ENCODE measurements at regions not wholly inside any gene's neighbourhood (a gene's known extent, or its start where the extent isn't known, plus 50 kb on each side); places are given as distances from the start of the nearest gene placed in this dataset.

DNA sequence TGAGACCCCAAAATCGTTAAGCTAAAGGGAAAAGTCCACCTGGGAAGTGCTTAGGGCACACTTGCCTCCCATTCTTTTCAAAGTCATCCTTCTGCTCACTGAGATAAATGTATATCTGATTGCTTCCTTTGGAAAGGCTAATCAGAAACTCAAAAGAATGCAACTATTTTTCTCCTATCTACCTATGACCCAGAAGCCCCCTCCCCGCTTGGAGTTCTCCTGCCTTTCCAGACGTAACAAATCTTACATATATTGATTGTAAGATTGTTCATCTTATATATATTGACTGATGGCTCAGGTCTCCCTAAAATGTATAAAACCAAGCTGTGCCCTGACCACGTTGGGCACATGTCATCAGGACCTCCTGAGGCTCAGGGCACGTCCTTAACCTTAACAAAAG is 56.8 kb upstream of the ACAN start:
- no peaks in the 10 kb centered on the region for H3K9me3 ChIP-seq (ENCODE audit: insufficient read depth, low read length)
- H3K27me3 ChIP-seq (ENCODE audit: low read depth, low read length), result peaks cover 33% of the 10 kb centered on the region
- H4K20me1 ChIP-seq (ENCODE audit: insufficient read depth, low read length), result no peaks in the 10 kb centered on the region
- H3K27ac ChIP-seq (ENCODE audit: low read length), result no peak overlapping the region
- no peak overlapping the region for H2AFZ ChIP-seq (ENCODE audit: low read depth, low read length)
- TF ChIP-seq CTCF (IDR thresholded peaks at IDR 0.05; ENCODE audit: low read depth, low read length), result no peak
- no peak for TF ChIP-seq EZH2phosphoT487 (IDR thresholded peaks at IDR 0.05; ENCODE audit: low read depth)
- H3K4me3 ChIP-seq (ENCODE audit: low read length), result no peak overlapping the region
- no peak overlapping the region for H3K4me2 ChIP-seq (ENCODE audit: low read length)
- H3K36me3 ChIP-seq (replicated peaks; ENCODE audit: low read depth, low read length), result no peaks in the 10 kb centered on the region
- no peaks in the 10 kb centered on the region for H3K4me1 ChIP-seq (ENCODE audit: low read length)
- H3K79me2 ChIP-seq (ENCODE audit: low read length), result no peaks in the 10 kb centered on the region
- H3K9ac ChIP-seq (ENCODE audit: low read length), result no peak overlapping the region

- no peaks in the 10 kb centered on the region for H3K79me2 ChIP-seq (ENCODE audit: low read length)
- TF ChIP-seq CTCF (IDR thresholded peaks at IDR 0.05; ENCODE audit: low read depth, low read length) (no peak), EZH2phosphoT487 (IDR thresholded peaks at IDR 0.05; ENCODE audit: low read depth) (no peak)
- no peak overlapping the region for H3K27ac ChIP-seq (ENCODE audit: low read length)
- H3K9me3 ChIP-seq (ENCODE audit: insufficient read depth, low read length), result no peaks in the 10 kb centered on the region
- H3K36me3 ChIP-seq (replicated peaks; ENCODE audit: low read depth, low read length), result no peaks in the 10 kb centered on the region
- H3K27me3 ChIP-seq (ENCODE audit: low read depth, low read length), result peaks cover 38% of the 10 kb centered on the region
- H3K4me3 ChIP-seq (ENCODE audit: low read length), result no peak overlapping the region
- H3K4me2 ChIP-seq (ENCODE audit: low read length), result no peak overlapping the region
- no peaks in the 10 kb centered on the region for H4K20me1 ChIP-seq (ENCODE audit: insufficient read depth, low read length)
- no peak overlapping the region for H2AFZ ChIP-seq (ENCODE audit: low read depth, low read length)
- H3K9ac ChIP-seq (ENCODE audit: low read length), result no peak overlapping the region
- H3K4me1 ChIP-seq (ENCODE audit: low read length), result no peaks in the 10 kb centered on the region
These were observed 56.1 kb upstream of the ACAN start for GRCh38 chr15:88747111-88747510.

- no peaks in the 10 kb centered on the region for H4K20me1 ChIP-seq (ENCODE audit: insufficient read depth, low read length)
- no peak for TF ChIP-seq EZH2phosphoT487 (IDR thresholded peaks at IDR 0.05; ENCODE audit: low read depth)
- TF ChIP-seq CTCF (IDR thresholded peaks at IDR 0.05; ENCODE audit: low read depth, low read length), result no peak
- no peak overlapping the region for H3K4me3 ChIP-seq (ENCODE audit: low read length)
- H3K36me3 ChIP-seq (replicated peaks; ENCODE audit: low read depth, low read length), result no peaks in the 10 kb centered on the region
- H3K27me3 ChIP-seq (ENCODE audit: low read depth, low read length), result peaks cover 38% of the 10 kb centered on the region
- no peaks in the 10 kb centered on the region for H3K79me2 ChIP-seq (ENCODE audit: low read length)
- no peaks in the 10 kb centered on the region for H3K9me3 ChIP-seq (ENCODE audit: insufficient read depth, low read length)
- H3K9ac ChIP-seq (ENCODE audit: low read length), result no peak overlapping the region
- no peak overlapping the region for H2AFZ ChIP-seq (ENCODE audit: low read depth, low read length)
- H3K4me2 ChIP-seq (ENCODE audit: low read length), result no peak overlapping the region
- no peaks in the 10 kb centered on the region for H3K4me1 ChIP-seq (ENCODE audit: low read length)
- no peak overlapping the region for H3K27ac ChIP-seq (ENCODE audit: low read length)
These were observed 55.6 kb upstream of the ACAN start for GRCh38 chr15:88747631-88748030.

DNA sequence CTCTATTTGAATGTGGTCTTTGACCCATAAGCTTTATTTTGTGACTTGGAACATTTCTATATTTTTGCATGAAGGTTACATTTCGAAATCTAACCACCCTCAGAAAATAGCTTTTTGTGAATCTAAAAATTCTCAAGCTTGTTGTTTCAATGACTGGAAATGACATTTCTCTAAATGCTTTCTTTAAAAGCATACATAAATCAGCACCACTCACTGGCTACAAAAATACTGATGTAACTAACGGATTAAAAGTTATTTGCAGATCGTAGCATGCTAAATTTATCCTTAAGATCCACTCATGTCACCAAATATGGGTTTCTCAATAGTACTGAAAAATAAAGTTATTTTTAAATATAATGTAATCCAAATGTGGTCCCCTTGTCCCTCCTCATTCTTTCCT is 55.2 kb upstream of the ACAN start:
- Histone ChIP-seq H3K36me3 (replicated peaks; ENCODE audit: low read depth, low read length) (no peaks in the 10 kb centered on the region), H3K79me2 (ENCODE audit: low read length) (no peaks in the 10 kb centered on the region), H3K4me1 (ENCODE audit: low read length) (no peaks in the 10 kb centered on the region), H3K27me3 (ENCODE audit: low read depth, low read length) (peaks cover 41% of the 10 kb centered on the region), H4K20me1 (ENCODE audit: insufficient read depth, low read length) (no peaks in the 10 kb centered on the region), H3K4me3 (ENCODE audit: low read length) (no peak overlapping the region), H3K9ac (ENCODE audit: low read length) (no peak overlapping the region), H2AFZ (ENCODE audit: low read depth, low read length) (no peak overlapping the region), H3K4me2 (ENCODE audit: low read length) (no peak overlapping the region), H3K9me3 (ENCODE audit: insufficient read depth, low read length) (no peaks in the 10 kb centered on the region), H3K27ac (ENCODE audit: low read length) (no peak overlapping the region)
- TF ChIP-seq CTCF (IDR thresholded peaks at IDR 0.05; ENCODE audit: low read depth, low read length) (no peak), EZH2phosphoT487 (IDR thresholded peaks at IDR 0.05; ENCODE audit: low read depth) (no peak)

Data from OCI-LY3 (cell line).